ENCODE measurements at regions not wholly inside any gene's neighbourhood (a gene's known extent, or its start where the extent isn't known, plus 50 kb on each side); places are given as distances from the start of the nearest gene placed in this dataset.

DNA sequence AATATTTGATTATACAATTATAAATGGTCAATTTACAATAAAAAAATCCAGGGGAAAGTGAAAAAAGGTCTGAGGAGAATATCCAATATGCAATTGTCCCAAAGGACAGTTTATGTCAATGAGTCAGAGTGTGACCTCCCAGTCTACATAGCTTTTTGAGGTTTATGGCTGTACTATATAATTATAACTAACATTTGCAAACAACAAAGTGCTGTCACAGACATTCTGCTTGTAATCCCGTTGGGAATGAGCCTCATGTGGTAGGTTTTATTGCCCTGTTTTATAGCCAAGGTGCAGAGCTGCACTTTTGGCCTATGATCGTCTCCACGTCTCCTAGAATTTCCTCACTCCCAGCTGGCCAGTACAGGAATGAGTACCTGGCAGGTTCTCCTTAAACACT lies 103.8 kb downstream of the ADSS2 start:
- peak; percentile 39 for DNase-seq (ENCODE audit: low read depth)

DNA sequence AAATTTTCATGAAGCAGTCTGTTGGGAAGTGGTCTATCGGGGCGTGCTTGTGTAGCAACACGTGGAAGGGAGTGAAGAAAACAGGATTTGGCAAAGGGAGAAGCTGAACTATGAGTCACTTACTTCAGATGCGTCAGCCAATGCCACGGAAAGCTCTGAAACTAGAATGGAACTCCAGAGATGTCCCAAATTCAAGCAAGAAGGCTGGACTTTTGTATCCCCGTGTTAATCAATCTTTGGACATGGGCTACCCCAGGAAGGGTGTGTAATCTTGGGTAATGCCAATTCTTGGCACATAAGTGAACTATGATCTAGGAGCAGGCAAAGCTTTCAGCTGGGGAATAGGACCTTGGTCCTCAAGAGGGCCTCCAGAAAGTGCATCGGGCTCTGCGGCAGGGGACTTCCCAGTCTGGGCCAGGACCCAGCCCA lies 102.6 kb downstream of the ADSS2 start:
- DNase-seq (ENCODE audit: low read depth), result peak; percentile 64

DNA sequence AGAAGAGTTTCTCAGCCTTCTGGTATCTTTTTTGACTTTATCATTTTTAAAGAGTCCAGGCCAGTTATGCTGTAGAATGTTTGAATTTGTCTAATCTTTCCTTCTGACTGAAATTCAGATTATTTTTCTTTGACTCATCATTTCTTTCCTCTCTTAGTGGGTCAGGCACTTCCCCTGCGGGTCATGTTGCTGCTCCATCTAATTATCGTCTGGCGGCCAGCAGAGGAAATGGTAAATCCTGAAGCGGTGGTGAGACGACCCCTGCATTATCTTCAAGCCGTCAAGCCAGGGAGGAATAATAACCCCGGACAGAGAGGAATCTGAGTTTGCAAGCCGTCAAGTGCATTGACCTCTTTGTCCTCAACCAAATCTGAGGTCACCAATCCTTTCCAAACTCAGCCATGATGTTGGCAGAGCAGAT lies 102.1 kb downstream of the ADSS2 start:
- DNase-seq (ENCODE audit: low read depth), result no peak

DNA sequence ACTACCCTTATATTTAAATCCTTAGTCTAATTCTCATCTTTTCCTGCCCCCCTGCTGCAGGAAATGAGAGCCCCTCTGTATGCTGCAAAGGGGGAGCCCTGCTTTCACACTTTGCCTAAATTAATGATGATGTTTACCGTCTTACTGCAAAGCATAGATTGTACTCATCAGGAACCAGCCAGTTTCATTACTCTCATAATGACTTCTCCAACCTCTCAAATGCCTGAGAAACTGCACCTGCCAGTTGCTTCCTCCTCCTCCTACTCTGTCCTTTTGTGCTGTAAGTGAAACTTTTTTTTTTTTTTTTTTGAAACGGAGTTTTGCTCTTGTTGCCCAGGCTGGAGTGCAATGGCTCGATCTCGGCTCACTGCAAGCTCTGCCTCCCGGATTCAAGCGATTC lies 101.7 kb downstream of the ADSS2 start:
- DNase-seq (ENCODE audit: low read depth), result no peak

DNA sequence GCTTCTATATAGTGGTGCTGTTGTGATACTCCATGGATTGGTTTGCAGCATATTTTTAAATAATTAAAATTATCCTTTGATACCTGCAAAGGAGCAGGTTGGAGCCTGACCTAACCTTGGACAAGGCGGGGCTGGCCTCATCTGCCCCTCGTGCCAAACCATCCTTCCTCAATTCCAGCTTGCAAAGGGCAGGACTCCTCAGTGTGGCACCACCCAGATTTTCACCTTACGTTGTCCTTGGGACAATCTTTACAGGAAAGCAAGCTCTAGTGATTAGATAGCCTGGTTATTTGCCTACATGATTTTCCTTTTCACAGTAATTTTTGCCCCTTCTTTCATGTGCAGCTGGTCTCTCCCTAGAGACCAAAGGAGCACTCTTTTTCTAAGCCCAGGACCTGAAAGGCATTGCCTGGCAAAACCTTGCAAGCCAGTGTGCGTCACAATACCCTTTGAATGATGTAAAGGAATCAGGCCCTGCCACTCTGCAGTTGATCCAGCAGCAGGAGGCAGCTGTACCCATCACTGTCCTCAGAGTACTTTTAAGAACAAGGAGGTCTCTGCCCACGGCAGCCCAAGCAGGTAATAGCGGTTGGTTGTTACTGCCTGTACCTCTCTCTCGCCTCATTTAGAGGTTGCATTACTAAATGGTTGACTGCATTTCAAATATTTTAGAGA lies 99.4 kb downstream of the ADSS2 start:
- DNase-seq (ENCODE audit: low read depth), result no peak

DNA sequence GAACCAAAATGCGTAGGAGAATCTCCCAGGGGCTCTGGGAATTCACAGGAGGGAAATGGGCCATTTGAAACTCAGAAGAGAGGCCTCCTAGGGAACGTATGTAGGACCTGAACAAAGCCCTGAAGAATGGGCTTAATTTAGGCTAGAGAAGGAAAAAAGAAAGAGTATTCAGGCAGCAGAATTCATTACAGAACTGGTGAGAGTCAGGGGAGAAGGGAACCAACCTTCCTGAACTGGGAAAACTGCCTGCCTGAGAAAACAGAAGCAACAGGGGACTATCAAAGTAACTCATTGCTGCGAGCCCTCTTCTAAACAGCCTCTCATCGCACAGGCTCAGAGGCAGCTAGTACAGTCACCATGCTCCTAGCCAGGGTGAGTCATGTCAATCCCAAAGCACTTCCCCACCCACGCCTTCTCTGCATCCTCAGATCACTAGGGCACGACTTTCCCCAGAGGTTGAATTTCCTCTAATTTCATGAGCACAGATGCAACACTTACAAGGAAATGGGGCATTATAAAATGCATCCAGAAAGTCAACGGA lies 98.1 kb downstream of the ADSS2 start:
- DNase-seq (ENCODE audit: low read depth), result peak; percentile 83

DNA sequence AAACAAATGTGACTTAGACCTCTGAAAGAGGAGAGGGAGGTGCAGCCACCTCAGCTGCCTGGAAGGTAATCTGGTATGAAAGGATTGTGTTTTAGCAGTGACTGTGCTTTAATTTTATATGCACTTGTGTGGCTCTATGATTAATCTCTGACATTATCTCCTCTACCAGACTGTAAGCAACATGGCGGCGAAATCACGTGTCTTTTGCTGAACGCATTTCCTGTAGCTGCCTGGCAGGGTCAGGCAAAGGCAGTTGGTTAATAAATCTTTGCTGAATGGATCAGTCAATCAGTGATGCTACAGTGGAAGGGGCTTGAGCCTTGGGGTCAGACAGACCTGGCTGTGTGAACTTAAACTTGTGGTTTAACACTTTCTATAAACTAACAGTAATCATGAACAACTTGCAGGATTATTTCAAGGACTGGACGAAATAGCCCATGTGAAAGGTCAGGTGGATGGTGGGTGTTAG lies 96.9 kb downstream of the ADSS2 start:
- no peak for DNase-seq (ENCODE audit: low read depth)

DNA sequence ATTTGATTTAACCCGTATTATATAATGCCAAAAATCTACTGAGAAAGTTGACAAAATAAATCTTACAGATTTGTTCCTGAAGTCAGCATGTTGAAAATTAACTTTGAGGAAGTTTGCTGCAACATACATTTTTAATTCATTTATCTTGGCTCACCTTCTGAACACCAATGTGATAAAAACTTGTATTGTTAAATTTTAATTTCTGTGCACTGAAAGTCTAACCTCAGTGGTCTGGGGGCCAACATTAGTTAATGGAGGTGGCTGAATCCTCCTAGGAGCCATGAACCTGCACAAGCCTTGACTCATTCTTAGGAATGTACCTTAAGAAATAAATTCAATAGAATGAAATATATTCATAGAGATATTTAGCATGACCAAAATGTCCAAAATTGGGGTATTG lies 95.3 kb downstream of the ADSS2 start:
- DNase-seq (ENCODE audit: low read depth), result no peak
